Stomach (tissue), 4 donors: ENCODE measurements at regions not wholly inside any gene's neighbourhood (a gene's known extent, or its start where the extent isn't known, plus 50 kb on each side); places are given as distances from the start of the nearest gene placed in this dataset.

ENCODE experiments used
- EP300 ChIP-seq: sonication (generic); formaldehyde crosslinking; IDR thresholded peaks from one replicate; pipeline ENCODE4 v1.6.1; 2017; ENCODE audit warnings: antibody characterized with exemption
- POLR2A ChIP-seq, 4 donors: fragments of 450-650 bp; IDR thresholded peaks; one replicate each; pipeline ENCODE4 v1.6.1; 2016; ENCODE audit warnings: antibody characterized with exemption in 4 of 4, control low read depth in 2 of 4, mild to moderate bottlenecking in 1 of 4, moderate library complexity in 1 of 4
- TF ChIP-seq, protein P1 (sequence below), 7 experiments: fragments of 450-650 bp in 4 of 7; fragments of 200-600 bp in 3 of 7; sonication (generic) in 3 of 7; IDR thresholded peaks; one replicate each; pipeline ENCODE4 v1.5.1; 2016 to 2019; ENCODE audit warnings: antibody characterized with exemption in 7 of 7, control low read depth in 2 of 7, mild to moderate bottlenecking in 1 of 7

DNA sequence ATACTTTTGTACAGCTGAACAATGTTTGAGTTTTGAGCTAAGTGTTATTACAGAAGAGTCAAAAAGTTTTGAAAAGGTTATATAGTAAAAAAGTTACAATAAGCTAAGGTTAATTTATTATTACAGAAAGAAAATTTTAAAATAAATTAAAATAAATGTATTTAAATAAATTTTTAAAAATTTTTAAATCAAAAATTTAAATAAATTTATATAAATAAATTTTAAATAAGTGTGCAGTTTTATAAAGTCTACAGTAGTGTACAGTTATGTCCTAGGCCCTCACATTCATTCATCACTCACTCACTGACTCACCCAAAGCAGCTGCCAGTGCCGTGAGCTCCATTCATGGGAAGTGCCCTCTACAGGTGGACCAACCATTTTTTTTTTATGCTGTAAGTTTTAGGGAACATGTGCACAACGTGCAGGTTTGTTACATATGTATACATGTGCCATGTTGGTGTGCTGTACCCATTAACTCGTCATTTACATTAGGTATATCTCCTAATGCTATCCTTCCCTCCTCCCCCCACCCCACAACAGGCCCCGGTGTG lies 462.9 kb upstream of the ZMIZ1 start:
- TF ChIP-seq, protein P1, sequence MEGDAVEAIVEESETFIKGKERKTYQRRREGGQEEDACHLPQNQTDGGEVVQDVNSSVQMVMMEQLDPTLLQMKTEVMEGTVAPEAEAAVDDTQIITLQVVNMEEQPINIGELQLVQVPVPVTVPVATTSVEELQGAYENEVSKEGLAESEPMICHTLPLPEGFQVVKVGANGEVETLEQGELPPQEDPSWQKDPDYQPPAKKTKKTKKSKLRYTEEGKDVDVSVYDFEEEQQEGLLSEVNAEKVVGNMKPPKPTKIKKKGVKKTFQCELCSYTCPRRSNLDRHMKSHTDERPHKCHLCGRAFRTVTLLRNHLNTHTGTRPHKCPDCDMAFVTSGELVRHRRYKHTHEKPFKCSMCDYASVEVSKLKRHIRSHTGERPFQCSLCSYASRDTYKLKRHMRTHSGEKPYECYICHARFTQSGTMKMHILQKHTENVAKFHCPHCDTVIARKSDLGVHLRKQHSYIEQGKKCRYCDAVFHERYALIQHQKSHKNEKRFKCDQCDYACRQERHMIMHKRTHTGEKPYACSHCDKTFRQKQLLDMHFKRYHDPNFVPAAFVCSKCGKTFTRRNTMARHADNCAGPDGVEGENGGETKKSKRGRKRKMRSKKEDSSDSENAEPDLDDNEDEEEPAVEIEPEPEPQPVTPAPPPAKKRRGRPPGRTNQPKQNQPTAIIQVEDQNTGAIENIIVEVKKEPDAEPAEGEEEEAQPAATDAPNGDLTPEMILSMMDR (IDR thresholded peaks at IDR 0.05), result no peak
- TF ChIP-seq POLR2A (IDR thresholded peaks at IDR 0.05), result no peak
- no peak for TF ChIP-seq EP300
